Kidney capillary endothelial cell (primary cell): ENCODE measurements at regions not wholly inside any gene's neighbourhood (a gene's known extent, or its start where the extent isn't known, plus 50 kb on each side); places are given as distances from the start of the nearest gene placed in this dataset.

ENCODE experiments used
- DNase-seq: peaks from one replicate; pipeline ENCODE4 v3.0.0-alpha.2; 2018; ENCODE audit warnings: low spot score

DNA sequence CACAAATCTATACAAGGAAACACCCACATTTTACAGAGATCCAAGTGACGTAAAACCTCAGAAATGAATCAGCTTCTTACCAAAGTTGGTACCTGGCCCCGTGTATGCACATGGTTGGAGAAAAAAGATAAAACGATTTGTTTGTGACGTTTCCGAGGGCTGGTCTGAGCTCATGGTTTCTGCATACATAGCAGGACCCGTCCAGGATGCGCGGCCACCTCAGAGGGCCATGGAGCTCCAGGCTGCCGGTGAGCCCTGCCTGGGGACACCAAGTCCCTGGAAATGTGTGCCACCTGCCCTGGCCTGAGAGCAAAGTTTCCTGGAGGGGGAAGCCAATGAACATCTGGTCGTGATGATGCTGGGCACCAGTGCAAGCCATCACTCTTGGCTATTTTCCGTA is 402.6 kb upstream of the MKI67 start:
- DNase-seq, result no peak

DNA sequence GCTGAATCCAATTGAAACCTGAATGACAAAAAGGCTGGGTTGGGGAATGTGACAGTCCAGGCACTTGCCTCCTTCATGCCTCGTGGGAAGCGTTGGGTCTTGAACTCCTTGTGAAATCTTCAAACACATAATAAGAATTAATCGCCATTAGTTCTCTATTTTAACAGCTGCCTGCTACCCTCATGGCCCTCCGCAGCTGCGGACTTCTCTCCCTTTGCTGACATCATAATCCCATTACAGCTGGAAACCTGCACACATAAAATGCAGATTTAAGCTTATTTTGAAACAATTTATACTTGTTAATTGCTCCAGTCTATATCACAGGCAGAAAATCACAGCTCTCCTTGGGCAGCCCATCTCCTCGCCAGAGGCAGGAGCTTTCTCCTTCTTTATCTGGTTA is 403.0 kb upstream of the MKI67 start:
- DNase-seq, result no peak

DNA sequence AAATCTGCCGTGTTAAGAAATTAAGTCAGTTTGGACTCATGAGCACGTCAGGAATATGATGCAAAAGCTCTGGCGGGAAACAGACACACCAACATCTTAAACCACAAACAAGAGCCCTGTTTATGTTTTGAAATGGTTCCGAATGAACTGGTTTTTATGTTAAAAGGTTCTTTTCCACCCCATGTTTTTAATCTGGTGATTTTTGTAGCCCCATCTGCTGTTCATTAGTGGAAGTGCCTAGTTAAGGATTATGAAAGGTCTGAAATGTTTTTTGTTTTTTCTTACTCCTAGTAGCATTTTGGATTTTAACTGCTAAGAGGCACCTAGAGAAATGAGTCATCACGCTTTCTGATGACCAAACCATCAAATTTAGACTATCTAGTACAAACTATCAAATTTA is 404.1 kb upstream of the MKI67 start:
- peak; percentile 12 for DNase-seq

DNA sequence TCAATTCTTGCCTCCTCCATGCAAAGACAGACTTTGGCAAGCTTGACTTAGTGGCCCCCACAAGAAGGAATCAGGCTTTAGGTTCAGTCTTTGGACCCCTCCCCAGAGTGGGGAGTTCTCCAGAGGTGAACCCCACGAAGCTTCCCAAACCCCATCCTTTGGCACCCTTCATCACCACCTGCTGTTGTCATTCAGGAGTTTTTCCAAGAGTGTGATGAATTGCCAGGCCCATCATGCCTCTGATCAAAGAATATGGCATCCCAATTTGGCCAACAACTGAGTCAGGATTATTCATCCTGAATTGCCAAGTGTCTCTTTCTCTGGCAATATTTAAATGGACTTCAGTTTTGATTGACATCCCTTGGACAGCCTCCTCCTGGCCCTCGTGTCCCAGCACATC is 404.7 kb upstream of the MKI67 start:
- no peak for DNase-seq

DNA sequence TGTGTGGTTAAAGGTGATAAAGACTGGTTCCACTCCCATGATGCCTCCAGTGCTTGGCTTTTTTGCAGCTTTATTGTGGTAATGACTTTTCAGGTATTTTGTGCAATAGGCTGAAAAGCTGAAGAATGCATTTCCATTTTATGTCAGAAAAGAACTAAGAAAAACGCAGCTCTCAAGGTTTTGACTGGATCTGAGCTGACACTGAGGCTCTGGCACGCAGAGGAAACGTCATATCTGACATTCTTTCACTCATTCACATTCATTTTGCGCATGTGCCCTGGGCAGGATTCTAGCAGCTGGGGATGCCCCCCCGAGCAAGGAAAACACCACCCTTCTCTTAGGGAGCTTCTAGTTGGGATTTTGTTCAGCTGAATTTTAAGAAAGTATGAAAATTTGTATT is 408.5 kb upstream of the MKI67 start:
- no peak for DNase-seq

DNA sequence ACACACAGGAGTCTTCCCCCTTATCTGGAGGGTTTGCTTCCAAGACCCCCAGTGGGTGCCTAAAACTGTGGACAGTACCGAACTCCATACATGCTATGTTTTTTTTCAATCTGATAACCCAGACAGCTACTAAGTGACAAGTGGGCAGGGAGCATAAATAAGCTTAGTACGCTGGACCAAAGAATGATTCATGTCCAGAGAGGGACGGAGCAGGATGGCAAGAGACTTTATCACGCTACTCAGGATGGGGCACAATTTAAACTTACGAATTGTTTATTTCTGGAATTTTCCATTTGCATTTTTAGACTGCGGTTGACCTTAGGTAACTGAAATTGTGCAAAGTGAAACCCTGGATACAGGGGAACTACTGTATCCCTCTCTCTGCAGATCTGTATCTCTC is 410.0 kb upstream of the MKI67 start:
- no peak for DNase-seq

DNA sequence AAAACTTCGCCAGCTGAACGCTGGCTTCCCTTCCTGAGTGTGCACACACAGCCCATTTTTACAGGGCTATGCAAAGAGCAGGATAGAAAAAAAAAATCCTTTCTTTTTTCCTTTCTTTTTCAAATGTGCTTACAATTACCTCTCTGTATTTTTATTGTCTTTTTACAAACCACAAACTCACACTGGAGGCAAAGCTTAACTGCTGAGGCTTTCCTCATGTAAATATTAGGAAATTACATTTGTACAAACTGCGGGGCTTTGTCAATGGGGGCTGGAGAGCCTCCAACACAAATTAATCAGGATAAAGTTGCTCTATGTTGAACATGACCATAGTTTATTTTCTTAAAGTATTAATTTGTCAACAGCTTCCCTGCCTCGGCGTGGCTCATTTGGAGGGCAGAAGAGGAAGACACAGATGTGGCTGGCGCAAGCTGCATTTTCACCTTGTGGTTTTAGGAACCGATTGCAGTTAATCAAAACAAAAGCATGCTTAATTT is 411.7 kb upstream of the MKI67 start:
- no peak for DNase-seq

DNA sequence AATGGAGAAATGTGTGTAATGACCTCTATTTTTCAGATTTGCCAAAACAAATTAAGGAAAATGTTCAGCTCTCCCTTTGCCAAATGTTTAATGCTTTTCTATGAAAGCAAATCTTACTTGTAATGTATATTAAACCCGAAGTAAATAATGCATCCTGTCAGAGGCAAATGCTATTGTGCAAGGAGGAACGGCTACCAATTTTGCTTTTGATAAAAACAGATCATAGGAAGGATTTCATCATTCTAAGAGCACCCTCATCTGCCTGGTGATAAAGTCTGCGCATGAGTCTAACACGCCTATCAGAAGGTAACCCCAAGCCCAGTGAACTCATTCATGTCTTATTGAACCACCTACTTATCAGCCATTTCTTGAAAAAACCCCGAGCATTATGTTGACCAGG is 412.4 kb upstream of the MKI67 start:
- DNase-seq, result no peak

DNA sequence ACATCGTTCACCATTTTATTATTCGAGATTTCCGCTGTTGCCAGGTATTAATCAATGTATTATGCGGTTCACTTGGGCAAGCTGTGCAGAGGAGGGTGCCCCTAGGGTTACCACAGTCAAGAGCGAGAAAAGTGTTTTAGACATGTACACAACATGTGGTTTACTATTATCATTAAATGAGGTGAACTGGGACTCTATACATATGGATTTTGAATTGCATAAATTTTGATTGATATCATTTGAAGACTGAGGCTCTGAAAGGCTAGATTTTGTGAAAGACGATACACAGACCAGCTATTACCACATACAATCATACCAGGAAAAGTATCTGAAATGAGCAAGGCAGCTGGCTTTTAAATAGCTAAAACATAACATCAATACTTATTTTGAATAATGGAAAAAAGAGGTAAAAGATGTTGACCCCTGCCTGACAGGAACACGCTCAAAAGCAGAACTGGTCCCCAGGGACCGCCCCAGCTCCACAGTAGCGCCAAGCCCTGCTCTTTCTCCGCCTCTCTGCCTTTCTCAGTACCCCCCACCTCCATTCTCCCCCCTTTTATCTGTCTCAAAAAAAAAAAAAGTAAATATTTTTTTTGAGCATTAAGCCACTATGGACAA is 413.4 kb upstream of the MKI67 start:
- no peak for DNase-seq

DNA sequence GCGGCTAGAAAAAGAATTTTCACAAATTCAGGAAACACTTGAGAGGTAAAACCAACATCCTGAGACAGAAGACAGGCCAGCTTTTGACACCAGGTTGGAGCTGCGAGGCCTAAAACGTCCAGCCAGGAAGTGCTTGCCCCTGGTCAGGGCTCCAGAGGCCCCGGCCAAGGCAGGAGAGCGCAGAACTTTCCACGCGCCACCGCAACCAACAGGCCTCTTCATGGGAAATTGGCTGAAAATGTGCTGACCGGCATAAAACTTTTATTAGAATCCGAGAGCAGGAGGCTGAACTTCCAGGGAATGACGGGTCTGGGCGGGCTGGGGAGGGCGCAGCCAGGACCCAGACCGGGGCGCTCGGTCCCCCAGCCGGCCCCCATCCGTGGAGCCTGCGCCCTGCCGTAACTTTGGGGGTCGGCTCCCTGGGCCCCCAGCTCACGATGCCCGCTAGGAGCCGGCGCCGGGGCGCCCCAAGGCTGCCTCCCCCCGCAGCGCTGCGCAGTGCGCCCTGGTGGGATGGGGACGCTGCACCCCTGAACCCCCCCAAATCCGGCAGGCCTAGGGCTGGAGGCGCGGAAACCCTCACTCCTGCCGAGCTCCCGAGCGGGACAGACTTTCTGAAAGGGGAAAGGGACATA is 414.0 kb upstream of the MKI67 start:
- DNase-seq, result no peak

DNA sequence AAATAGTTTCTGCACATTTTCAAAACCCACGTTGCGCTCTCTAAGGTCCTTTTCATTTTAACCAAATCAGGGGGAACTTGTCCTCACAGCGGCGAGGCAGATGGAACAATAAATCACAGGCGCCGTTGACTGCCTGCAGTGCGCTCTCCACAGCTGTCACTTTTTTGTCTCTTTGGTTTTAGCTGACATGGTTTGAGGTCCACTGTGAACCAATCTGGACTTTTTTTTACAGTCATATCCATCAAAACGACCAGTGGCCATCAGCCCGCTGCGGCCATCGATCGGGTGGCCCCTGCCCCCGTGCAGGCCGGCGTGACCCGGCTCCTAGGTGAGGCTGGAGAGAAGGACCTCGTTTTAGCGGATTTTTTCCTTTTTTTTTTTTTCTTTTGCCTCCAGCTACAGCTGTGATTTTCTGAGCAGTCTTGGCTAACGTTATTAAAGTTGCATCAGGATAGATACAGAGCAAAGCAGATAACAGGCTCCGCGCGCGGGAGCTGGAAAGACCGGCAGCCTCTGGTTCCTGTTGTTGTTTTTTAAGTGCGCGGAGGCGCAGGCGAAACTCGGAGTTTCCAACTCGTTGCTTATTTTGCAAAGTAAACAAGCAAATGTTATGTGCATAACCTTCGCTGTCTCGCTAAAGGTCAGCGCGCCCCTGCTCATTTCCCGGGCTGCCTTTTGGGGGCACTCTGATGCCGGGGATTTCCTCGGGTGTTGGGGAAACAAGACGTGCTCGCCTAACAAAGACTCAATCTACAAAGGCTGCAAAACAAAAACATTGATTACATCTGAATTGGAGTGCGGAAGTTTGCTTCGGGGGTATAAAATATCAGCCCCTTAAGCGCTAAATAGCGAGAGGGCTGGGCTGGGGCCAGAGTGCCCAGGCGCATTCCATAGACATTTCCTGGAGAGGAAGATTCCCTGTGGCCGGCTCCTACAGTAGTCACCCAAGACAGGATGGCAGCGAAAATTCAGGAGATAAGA is 414.8 kb upstream of the MKI67 start:
- DNase-seq, result no peak

DNA sequence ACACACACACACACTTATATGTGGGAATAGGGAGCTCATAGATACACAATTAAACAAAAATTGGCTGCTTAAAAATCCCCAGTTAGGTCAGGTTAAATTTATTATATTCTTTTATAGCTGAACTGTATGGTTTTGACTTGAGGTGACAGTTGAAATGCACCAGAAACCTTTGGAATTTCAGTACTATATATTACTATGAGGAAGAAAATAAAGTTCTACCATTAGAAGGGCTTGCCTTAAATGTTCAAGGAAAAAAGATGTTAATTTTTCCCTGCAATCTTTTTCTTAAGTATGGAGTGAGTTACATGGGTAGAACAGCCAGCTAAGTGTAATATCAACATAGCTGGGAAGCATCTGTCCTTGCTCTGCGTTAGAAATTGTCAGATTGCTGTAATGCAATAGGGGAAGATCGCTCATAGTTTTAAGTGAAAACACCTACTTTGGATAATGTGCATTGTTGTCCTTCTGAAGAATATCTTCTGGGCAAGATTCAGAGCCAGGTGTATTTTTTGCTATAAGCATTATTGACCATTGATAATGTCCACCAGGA is 415.8 kb upstream of the MKI67 start:
- DNase-seq, result no peak

DNA sequence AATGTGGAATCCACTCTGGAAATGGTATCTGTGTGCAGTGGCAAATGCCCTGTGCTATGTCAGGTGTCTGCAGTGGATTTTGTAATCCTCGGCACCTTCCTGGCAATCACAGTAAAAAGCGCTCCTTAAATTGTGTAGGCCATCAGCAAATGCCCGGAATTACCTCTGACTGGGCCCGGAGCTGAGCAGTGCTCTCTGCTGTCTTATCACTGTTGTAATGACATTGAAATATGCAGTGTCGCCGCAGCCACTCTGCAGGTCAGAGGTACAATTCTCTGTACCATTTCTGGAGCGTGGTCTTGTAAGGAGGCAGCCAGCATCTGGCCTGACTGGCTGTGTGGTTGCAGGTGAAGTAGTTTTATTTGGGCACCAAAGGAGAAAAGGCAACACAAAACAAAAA is 416.4 kb upstream of the MKI67 start:
- no peak for DNase-seq

DNA sequence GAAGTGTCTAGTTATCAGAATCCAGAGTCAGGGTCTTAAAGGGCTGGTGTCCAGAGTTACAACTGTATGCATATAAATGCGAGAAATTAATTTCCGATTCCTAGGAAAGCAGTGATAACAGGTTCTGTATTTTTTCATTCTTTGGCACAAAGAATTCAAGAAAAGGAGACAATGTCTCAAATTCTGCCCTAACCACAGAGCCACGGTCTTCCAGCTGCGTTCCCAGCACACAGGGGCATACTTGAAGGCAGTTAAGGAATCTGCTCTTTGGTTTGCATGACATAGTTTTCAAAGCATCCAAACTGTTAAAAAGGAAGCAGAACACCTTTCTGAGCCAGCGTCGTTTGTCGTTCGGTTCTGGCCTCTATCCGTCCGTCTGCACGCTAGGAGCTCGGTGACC is 416.9 kb upstream of the MKI67 start:
- DNase-seq, result no peak

DNA sequence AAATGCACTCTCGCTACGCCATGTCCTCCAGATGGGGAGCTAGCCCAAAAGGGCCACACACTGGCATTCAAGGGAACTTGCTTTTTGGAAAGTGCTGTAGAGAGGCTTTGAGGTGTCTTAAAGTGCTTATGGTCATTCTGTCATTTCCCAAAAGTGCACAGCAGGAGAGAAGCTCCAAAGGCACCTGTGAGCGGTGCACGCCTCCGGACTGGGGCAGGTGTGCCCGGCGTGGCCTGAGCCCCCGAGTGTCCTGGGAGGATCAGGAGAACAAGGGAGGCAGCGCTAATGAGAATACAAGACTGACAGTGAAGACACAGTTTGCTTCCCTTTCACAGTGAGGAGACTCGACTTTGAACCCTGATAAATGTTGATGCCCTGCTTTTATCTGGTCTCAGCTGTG is 419.0 kb upstream of the MKI67 start:
- no peak for DNase-seq

DNA sequence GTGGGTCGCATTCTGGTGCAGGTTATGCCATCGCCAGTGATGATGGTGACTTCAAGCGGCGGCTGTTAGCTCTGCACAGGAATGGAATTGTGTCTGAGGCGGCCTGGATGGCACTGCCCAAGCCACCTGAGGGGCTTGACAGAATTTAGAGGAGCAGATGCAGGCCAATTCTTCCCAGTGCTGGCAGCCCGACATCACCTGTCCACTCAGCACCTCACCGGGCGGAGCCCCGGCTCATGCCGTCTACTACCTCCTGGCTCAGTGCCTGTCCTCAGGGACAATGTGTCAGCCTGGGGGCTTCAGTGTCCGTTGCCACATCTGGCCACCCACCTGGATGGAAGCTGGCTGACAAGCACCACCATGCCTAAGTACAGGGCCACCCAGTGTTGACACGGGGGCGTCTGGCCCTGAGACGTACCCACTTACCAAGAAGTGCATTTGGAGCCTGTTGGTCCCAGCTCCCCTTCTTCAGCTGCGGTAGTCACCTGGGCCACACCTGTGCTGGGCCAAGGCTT is 420.5 kb upstream of the MKI67 start:
- no peak for DNase-seq

DNA sequence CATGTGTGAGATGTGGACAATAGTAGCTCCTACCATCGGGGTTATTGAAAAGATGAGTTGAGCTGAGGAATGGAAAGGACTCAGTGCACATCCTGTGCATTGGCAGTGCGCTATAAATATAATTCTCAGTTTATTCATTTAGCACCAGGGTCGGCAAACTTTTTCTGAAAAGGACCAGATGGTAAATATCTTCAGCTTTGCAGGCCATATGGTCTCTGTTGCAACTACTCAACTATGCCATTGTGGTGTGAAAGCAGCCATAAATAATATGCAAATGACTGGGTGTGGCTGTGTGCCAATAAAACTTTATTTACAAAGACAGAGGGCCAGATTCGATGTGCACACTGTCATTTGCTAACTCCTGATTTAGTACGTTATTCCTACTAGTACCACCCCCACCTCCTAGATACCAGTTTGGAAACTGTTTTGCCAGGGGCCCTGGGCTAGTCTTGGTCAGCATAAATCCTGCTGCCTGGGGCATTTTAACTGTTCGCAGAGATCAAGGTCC is 422.9 kb upstream of the MKI67 start:
- no peak for DNase-seq

DNA sequence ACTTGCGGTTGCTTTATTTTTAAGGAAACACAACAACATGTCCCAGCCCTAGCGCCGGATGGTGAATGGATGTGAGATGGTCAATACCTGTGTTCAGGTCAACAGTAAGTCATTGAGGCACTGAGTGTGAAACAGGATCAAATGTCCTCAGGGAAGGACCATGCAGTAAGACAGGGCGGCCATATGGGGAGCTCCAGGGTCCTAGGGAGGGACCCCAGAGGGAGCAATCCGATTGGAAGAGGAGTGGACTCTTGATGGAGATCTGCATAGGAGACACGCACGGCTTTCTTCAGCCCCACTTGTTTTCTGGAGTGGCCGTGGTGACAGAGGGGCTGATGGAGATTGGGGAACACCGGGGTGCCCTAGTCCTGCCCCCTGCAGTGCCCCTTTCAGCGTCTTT is 423.8 kb upstream of the MKI67 start:
- no peak for DNase-seq

DNA sequence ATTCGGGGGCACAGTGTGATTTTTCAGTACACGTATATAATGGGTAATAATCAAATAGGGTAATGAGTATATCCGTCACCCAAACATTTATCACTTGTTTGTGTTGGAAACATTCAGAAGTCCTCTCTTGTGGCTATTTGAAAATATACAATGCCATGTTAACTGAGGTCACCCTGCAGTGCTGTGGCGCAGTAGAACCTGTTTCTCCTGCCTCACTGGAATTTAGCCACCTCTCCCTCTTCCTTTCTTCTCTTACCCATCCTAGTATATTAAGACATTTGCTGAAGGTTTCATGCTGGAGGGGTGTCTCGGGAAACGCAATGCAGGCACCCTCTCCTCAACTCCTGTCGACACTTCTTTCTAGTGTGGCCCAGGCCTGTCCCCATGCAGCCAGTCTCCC is 425.3 kb upstream of the MKI67 start:
- DNase-seq, result no peak

DNA sequence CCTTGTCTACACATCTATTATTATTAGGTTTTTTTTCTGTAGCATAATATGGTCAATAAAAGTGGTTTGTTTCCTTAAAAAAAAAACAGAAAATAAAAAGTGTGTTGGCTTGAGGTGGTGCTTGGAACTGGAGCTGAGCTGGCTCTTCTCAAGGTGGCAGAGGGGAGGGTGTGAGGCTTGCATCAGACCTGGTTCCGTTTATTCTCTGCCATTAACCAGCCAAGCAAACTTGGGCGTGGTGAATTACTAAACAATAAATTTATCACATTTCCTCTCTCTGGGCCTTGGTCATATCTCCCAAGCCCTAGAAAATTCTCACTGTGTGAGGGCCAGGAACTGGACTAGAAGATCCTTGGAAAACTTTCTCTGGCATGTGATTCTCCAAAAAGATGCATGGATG is 427.5 kb upstream of the MKI67 start:
- no peak for DNase-seq

DNA sequence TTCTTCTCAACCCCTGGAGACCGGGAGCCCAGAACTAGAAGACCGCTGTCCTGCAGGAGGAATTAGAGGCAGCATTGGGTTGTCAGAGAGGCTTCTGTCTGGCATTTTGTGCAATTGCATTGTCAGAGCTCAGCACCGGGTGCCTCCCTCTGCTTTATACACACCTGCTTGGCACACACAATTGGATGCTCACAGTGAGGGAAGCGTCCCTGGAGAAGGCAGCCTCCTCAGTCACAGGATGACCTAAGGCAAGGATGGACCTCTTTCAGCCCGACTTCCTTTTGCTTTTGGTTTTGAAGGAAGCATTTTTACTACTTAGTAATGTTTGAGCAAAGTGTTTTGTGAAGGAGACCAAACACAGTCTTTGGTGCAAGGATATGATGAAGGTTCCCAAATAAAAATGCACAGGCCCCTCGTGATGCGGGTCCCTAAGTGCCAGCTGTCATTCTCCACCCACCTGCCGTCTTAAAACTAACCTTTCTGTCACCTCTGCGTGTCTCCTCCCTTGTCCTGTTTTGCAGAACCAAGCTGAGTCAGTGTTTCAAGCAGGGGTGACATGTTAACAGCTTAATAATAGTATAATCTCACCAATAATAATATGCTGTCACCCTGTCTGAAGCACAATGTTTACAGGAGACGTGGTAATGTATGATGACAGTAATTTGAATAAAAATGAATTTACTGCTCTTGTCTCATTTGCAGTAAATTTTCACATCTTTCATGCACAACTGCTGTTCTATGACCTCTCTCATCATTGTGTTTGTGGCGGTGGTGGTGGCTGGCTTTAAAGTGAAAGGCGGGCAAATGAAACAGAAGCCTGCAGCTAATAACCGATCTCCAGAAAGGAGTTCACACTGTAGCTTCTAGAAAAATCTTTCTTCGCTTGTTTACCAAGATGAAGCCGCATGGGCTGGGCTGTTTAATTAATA is 430.2 kb upstream of the MKI67 start:
- no peak for DNase-seq
